ENCODE measurements at regions not wholly inside any gene's neighbourhood (a gene's known extent, or its start where the extent isn't known, plus 50 kb on each side); places are given as distances from the start of the nearest gene placed in this dataset.

GRCh38 chr5:116992681-116993080 lies 418.1 kb upstream of the SEMA6A start:
- ATAC-seq (ENCODE audit: insufficient number of reproducible peaks, low FRiP score, low read depth) = no peak
- no peak for TF ChIP-seq CTCF (IDR thresholded peaks at IDR 0.05)
- Histone ChIP-seq H3K36me3 (no peaks in the 10 kb centered on the region), H3K27me3 (replicated peaks; ENCODE audit: insufficient read depth) (no peaks in the 10 kb centered on the region), H3K9me3 (no peaks in the 10 kb centered on the region), H3K4me3 (no peak overlapping the region), H3K4me1 (ENCODE audit: control insufficient read depth in 1 of 2, low read depth in 2 of 2) (no peaks in the 10 kb centered on the region), H3K27ac (no peak overlapping the region)
- DNase-seq (ENCODE audit: low spot score) = no peak

GRCh38 chr5:116989995-116990394 lies 415.4 kb upstream of the SEMA6A start:
- no peaks in the 10 kb centered on the region for H3K36me3 ChIP-seq
- ATAC-seq (ENCODE audit: insufficient number of reproducible peaks, low FRiP score, low read depth) = no peak
- H3K4me3 ChIP-seq = no peak overlapping the region
- TF ChIP-seq CTCF (IDR thresholded peaks at IDR 0.05) = no peak
- H3K27ac ChIP-seq = no peak overlapping the region
- H3K9me3 ChIP-seq = no peaks in the 10 kb centered on the region
- no peaks in the 10 kb centered on the region for H3K27me3 ChIP-seq (replicated peaks; ENCODE audit: insufficient read depth)
- no peaks in the 10 kb centered on the region for H3K4me1 ChIP-seq (ENCODE audit: control insufficient read depth in 1 of 2, low read depth in 2 of 2)
- DNase-seq (ENCODE audit: low spot score) = no peak

- Histone ChIP-seq H3K9me3 (no peaks in the 10 kb centered on the region), H3K4me1 (ENCODE audit: control insufficient read depth in 1 of 2, low read depth in 2 of 2) (no peaks in the 10 kb centered on the region), H3K27me3 (replicated peaks; ENCODE audit: insufficient read depth) (no peaks in the 10 kb centered on the region), H3K4me3 (no peak overlapping the region), H3K27ac (no peak overlapping the region), H3K36me3 (no peaks in the 10 kb centered on the region)
- ATAC-seq (ENCODE audit: insufficient number of reproducible peaks, low FRiP score, low read depth) (no peak), DNase-seq (ENCODE audit: low spot score) (no peak)
- no peak for TF ChIP-seq CTCF (IDR thresholded peaks at IDR 0.05)
Measured at GRCh38 chr5:116982035-116982434, 407.4 kb upstream of the SEMA6A start.

- Histone ChIP-seq H3K4me3 (no peak overlapping the region), H3K4me1 (ENCODE audit: control insufficient read depth in 1 of 2, low read depth in 2 of 2) (no peaks in the 10 kb centered on the region), H3K9me3 (no peaks in the 10 kb centered on the region), H3K27me3 (replicated peaks; ENCODE audit: insufficient read depth) (no peaks in the 10 kb centered on the region), H3K27ac (no peak overlapping the region), H3K36me3 (no peaks in the 10 kb centered on the region)
- ATAC-seq (ENCODE audit: insufficient number of reproducible peaks, low FRiP score, low read depth) = no peak
- DNase-seq (ENCODE audit: low spot score) = no peak
- no peak for TF ChIP-seq CTCF (IDR thresholded peaks at IDR 0.05)
Measured at GRCh38 chr5:116980581-116980980, 406.0 kb upstream of the SEMA6A start.

GRCh38 chr5:116976767-116977166 lies 402.1 kb upstream of the SEMA6A start:
- Histone ChIP-seq H3K27ac (no peak overlapping the region), H3K4me1 (ENCODE audit: control insufficient read depth in 1 of 2, low read depth in 2 of 2) (no peaks in the 10 kb centered on the region), H3K27me3 (replicated peaks; ENCODE audit: insufficient read depth) (no peaks in the 10 kb centered on the region), H3K36me3 (no peaks in the 10 kb centered on the region), H3K9me3 (no peaks in the 10 kb centered on the region), H3K4me3 (no peak overlapping the region)
- no peak for DNase-seq (ENCODE audit: low spot score)
- ATAC-seq (ENCODE audit: insufficient number of reproducible peaks, low FRiP score, low read depth) = no peak
- no peak for TF ChIP-seq CTCF (IDR thresholded peaks at IDR 0.05)

Measured in thoracic aorta (tissue), 2 donors.